Lung microvascular endothelial cell (primary cell): ENCODE measurements at regions not wholly inside any gene's neighbourhood (a gene's known extent, or its start where the extent isn't known, plus 50 kb on each side); places are given as distances from the start of the nearest gene placed in this dataset.
"Not testable (repeated sequence)": the region's sequence is repeated elsewhere in the genome, so short reads cannot be mapped to it uniquely, and the experiment has no call there.

ENCODE experiments used
- DNase-seq, 2 donors: peaks; one replicate each; pipeline versions ENCODE4 v3.0.0 to v3.0.0-alpha.2; 2010; ENCODE audit warnings: low read depth in 2 of 2

GRCh38 chr4:9505341-9505740 lies 61.1 kb downstream of the DEFB131A start:
- not testable (repeated sequence) for DNase-seq

- not testable (repeated sequence) for DNase-seq
Observed at GRCh38 chr4:9506672-9507071, 62.5 kb downstream of the DEFB131A start.

GRCh38 chr4:9512941-9513340 lies 68.7 kb downstream of the DEFB131A start:
- not testable (repeated sequence) for DNase-seq

GRCh38 chr4:9519631-9520030 lies 75.4 kb downstream of the DEFB131A start:
- not testable (repeated sequence) for DNase-seq

- not testable (repeated sequence) for DNase-seq
Observed at GRCh38 chr4:9522903-9523302, 78.7 kb downstream of the DEFB131A start.

GRCh38 chr4:9524406-9524805 lies 80.2 kb downstream of the DEFB131A start:
- not testable (repeated sequence) for DNase-seq

- peak; percentile 53 to 63 for DNase-seq
Observed at GRCh38 chr4:9532134-9532862, 88.1 kb downstream of the DEFB131A start.

GRCh38 chr4:9532863-9533192 lies 88.6 kb downstream of the DEFB131A start:
- DNase-seq, result not testable (repeated sequence)

- DNase-seq, result not testable (repeated sequence)
Observed at GRCh38 chr4:9537101-9537500, 92.9 kb downstream of the DEFB131A start.

GRCh38 chr4:9539939-9540520 lies 95.8 kb downstream of the DEFB131A start:
- not testable (repeated sequence) for DNase-seq

- not testable (repeated sequence) for DNase-seq
Observed at GRCh38 chr4:9541388-9541915, 97.2 kb downstream of the DEFB131A start.

GRCh38 chr4:9544851-9545250 lies 100.6 kb downstream of the DEFB131A start:
- DNase-seq, result not testable (repeated sequence)

GRCh38 chr4:9547470-9547869 lies 103.3 kb downstream of the DEFB131A start:
- DNase-seq, result not testable (repeated sequence)

- DNase-seq, result not testable (repeated sequence)
Observed at GRCh38 chr4:9556076-9556475, 111.9 kb downstream of the DEFB131A start.

- not testable (repeated sequence) for DNase-seq
Observed at GRCh38 chr4:9577869-9578268, 133.7 kb downstream of the DEFB131A start.

GRCh38 chr4:9582880-9583279 lies 138.7 kb downstream of the DEFB131A start:
- DNase-seq, result not testable (repeated sequence)

GRCh38 chr4:9592010-9592409 lies 147.8 kb downstream of the DEFB131A start:
- no peak for DNase-seq

GRCh38 chr4:9594948-9595347 lies 150.7 kb downstream of the DEFB131A start:
- no peak for DNase-seq

- DNase-seq, result not testable (repeated sequence)
Observed at GRCh38 chr4:9595531-9595930, 151.3 kb downstream of the DEFB131A start.

- no peak for DNase-seq
Observed at GRCh38 chr4:9599266-9599665, 155.1 kb downstream of the DEFB131A start.

GRCh38 chr4:9600246-9600645 lies 156.0 kb downstream of the DEFB131A start:
- no peak for DNase-seq

- no peak for DNase-seq
Observed at GRCh38 chr4:9602389-9602914, 158.2 kb downstream of the DEFB131A start.
